PC-3 (cell line): ENCODE measurements at regions not wholly inside any gene's neighbourhood (a gene's known extent, or its start where the extent isn't known, plus 50 kb on each side); places are given as distances from the start of the nearest gene placed in this dataset.

Experiments
- ATAC-seq: fragments of 200-7000 bp; cut with Tn5 transposase; 2 replicates; pipeline ENCODE4 v1.9.1; 2020; ENCODE audit warnings: mild to moderate bottlenecking, moderate library complexity
- BruUV-seq: library from RNA; stranded (reverse); fragments of 400-500 nt; replicated peaks from 2 replicates; lab custom pipeline; 2021; lab: Mats Ljungman, UMichigan
- CTCF ChIA-PET: fragments of 300-600 bp; sonication (Branson Sonifier 250); formaldehyde crosslinking; loops from one replicate; lab custom pipeline; 2022; ENCODE audit warnings: antibody characterized with exemption; lab: Charles Lee
- POLR2A ChIA-PET: fragments of 300-600 bp; sonication (Branson Sonifier 250); formaldehyde crosslinking; loops from one replicate; lab custom pipeline; 2022; ENCODE audit warnings: antibody characterized with exemption; ENCODE audit not compliant: unreplicated experiment; lab: Charles Lee
- DNase-seq: peaks from one replicate; pipeline ENCODE4 v3.0.0-alpha.2; 2015
- H2AFZ ChIP-seq: fragments of 300-600 bp; sonication (generic); 2 replicates; pipeline ENCODE4 v1.6.0; 2016; ENCODE audit warnings: antibody characterized with exemption, low read length
- H3F3A ChIP-seq: fragments of 300-600 bp; sonication (generic); one replicate; pipeline ENCODE4 v1.6.0; 2017; ENCODE audit warnings: antibody characterized with exemption, low read length, control low read depth, mild to moderate bottlenecking; ENCODE audit not compliant: unreplicated experiment
- H3K27ac ChIP-seq: fragments of 300-600 bp; sonication (generic); 2 replicates; pipeline ENCODE4 v1.5.1; 2016; ENCODE audit warnings: mild to moderate bottlenecking, low read length
- H3K27me3 ChIP-seq: fragments of 300-600 bp; sonication (generic); 2 replicates; pipeline ENCODE4 v1.6.1; 2016; ENCODE audit warnings: low read length, mixed read lengths
- H3K36me3 ChIP-seq: fragments of 300-600 bp; sonication (generic); 2 replicates; pipeline ENCODE4 v1.6.1; 2016; ENCODE audit warnings: low read depth, mixed run types, low read length, mixed read lengths
- H3K4me1 ChIP-seq: fragments of 300-600 bp; sonication (generic); 2 replicates; pipeline ENCODE4 v1.5.1; 2016; ENCODE audit warnings: low read length; ENCODE audit not compliant: insufficient read depth
- H3K4me2 ChIP-seq: fragments of 300-600 bp; sonication (generic); 2 replicates; pipeline ENCODE4 v1.6.0; 2016; ENCODE audit warnings: low read length
- H3K4me3 ChIP-seq: fragments of 300-600 bp; sonication (generic); 2 replicates; pipeline ENCODE4 v1.5.1; 2016; ENCODE audit warnings: mild to moderate bottlenecking, low read length, mixed read lengths
- H3K79me2 ChIP-seq: fragments of 300-600 bp; sonication (generic); 2 replicates; pipeline ENCODE4 v1.6.1; 2017; ENCODE audit warnings: low read length, mixed read lengths
- H3K9ac ChIP-seq: fragments of 300-600 bp; sonication (generic); 2 replicates; pipeline ENCODE4 v1.6.0; 2016; ENCODE audit warnings: mild to moderate bottlenecking, low read length
- H3K9me2 ChIP-seq: fragments of 300-600 bp; sonication (generic); replicated peaks from 2 replicates; pipeline ENCODE4 v1.6.1; 2016; ENCODE audit warnings: mixed run types, low read length, mixed read lengths
- H3K9me3 ChIP-seq: fragments of 300-600 bp; sonication (generic); 2 replicates; pipeline ENCODE4 v1.6.1; 2016; ENCODE audit warnings: low read length, mixed read lengths
- H4K20me1 ChIP-seq: fragments of 300-600 bp; sonication (generic); 2 replicates; pipeline ENCODE4 v1.6.1; 2016; ENCODE audit warnings: low read length, mixed read lengths
- CTCF ChIP-seq: fragments of 300-600 bp; sonication (generic); conservative IDR thresholded peaks from 2 replicates; pipeline ENCODE4 v1.5.1; 2017; ENCODE audit warnings: antibody characterized with exemption, low read depth, mild to moderate bottlenecking, low read length
- EZH2 ChIP-seq: fragments of 300-600 bp; sonication (generic); IDR thresholded peaks from one replicate; pipeline ENCODE4 v1.6.1; 2017; ENCODE audit warnings: antibody characterized with exemption, mild to moderate bottlenecking, low read length; ENCODE audit not compliant: unreplicated experiment
- EZH2phosphoT487 ChIP-seq: fragments of 300-600 bp; sonication (generic); IDR thresholded peaks from 2 replicates; pipeline ENCODE4 v1.6.1; 2018; ENCODE audit warnings: mild to moderate bottlenecking, antibody characterized with exemption, low read length, borderline replicate concordance
- intact Hi-C: fragments of 100-400 bp; cut with micrococcal nuclease; formaldehyde crosslinking; loops from 2 replicates; pipeline ENCODE4 v1.9.0; 2023

GRCh38 chr7:113172726-113173125 is 54.4 kb upstream of the SMIM30 start:
- no peak overlapping the region for H2AFZ ChIP-seq
- no peaks in the 10 kb centered on the region for H3K36me3 ChIP-seq
- TF ChIP-seq CTCF: no peak
- TF ChIP-seq EZH2phosphoT487: no peak
- TF ChIP-seq EZH2: no peak
- H3K4me2 ChIP-seq: no peak overlapping the region
- DNase-seq (no peak), ATAC-seq (no peak)
- intact Hi-C loops: no loop called here
- POLR2A ChIA-PET: no interaction called here
- no TSS peak for BruUV-seq
- no peak overlapping the region for H3K9ac ChIP-seq
- no peak overlapping the region for H3K4me3 ChIP-seq
- H3K27me3 ChIP-seq: no peaks in the 10 kb centered on the region
- CTCF ChIA-PET: no interaction called here
- no peaks in the 10 kb centered on the region for H4K20me1 ChIP-seq
- no peaks in the 10 kb centered on the region for H3K4me1 ChIP-seq
- no peaks in the 10 kb centered on the region for H3K9me2 ChIP-seq
- no peak overlapping the region for H3K27ac ChIP-seq
- no peaks in the 10 kb centered on the region for H3K9me3 ChIP-seq
- no peaks in the 10 kb centered on the region for H3K79me2 ChIP-seq
- H3F3A ChIP-seq: no peaks in the 10 kb centered on the region

- CTCF ChIA-PET: no interaction called here
- BruUV-seq: no TSS peak
- DNase-seq: no peak
These were observed 52.2 kb upstream of the SMIM30 start for GRCh38 chr7:113170591-113170990.

More at GRCh38 chr7:113170591-113170990, 52.2 kb upstream of the SMIM30 start:
- TF ChIP-seq EZH2: no peak
- no peak for TF ChIP-seq CTCF
- TF ChIP-seq EZH2phosphoT487: no peak
- POLR2A ChIA-PET: no interaction called here
- H3K27ac ChIP-seq: no peak overlapping the region
- H3K36me3 ChIP-seq: no peaks in the 10 kb centered on the region
- H4K20me1 ChIP-seq: no peaks in the 10 kb centered on the region
- H3K27me3 ChIP-seq: no peaks in the 10 kb centered on the region
- H3K4me3 ChIP-seq: no peak overlapping the region
- no peak overlapping the region for H3K4me2 ChIP-seq
- no peak overlapping the region for H3K9ac ChIP-seq
- H3F3A ChIP-seq: no peaks in the 10 kb centered on the region
- H2AFZ ChIP-seq: no peak overlapping the region
- intact Hi-C loops: no loop called here
- H3K9me2 ChIP-seq: no peaks in the 10 kb centered on the region
- ATAC-seq: no peak
- no peaks in the 10 kb centered on the region for H3K4me1 ChIP-seq
- H3K9me3 ChIP-seq: no peaks in the 10 kb centered on the region
- H3K79me2 ChIP-seq: no peaks in the 10 kb centered on the region
